8988T (cell line): ENCODE measurements at regions not wholly inside any gene's neighbourhood (a gene's known extent, or its start where the extent isn't known, plus 50 kb on each side); places are given as distances from the start of the nearest gene placed in this dataset.
"Not testable (repeated sequence)": the region's sequence is repeated elsewhere in the genome, so short reads cannot be mapped to it uniquely, and the experiment has no call there.

Experiments used
- DNase-seq: peaks from one replicate; pipeline ENCODE4 v3.0.0; 2011

- DNase-seq: peak; percentile 18
Measured at GRCh38 chr15:38073178-38073946, 138.9 kb downstream of the TMCO5A start.

- no peak for DNase-seq
Measured at GRCh38 chr15:38074029-38074428, 139.6 kb downstream of the TMCO5A start.

GRCh38 chr15:38075466-38075865, 141.0 kb downstream of the TMCO5A start:
- no peak for DNase-seq

GRCh38 chr15:38076786-38077185, 142.3 kb downstream of the TMCO5A start:
- DNase-seq: no peak

DNA sequence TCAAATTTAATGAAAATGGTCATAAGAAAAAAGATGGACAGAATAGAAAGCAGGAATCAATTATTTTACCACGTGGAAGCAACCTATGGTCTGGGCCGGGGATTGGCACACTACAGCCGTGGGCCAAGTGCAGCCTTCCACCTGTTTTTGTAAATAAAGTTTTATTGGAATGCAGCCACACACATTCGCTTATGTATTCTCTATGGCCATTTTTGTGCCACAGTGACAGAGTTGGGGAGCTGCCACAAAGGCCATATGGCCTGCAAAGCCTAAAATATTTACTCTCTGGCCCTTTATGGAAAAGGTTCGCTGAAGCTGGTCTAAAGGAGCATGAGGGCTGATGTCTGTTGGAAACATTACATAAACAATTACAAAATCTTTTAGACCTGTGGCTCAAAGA, 144.8 kb downstream of the TMCO5A start:
- DNase-seq: no peak

GRCh38 chr15:38080651-38081275, 146.3 kb downstream of the TMCO5A start:
- DNase-seq: no peak

DNA sequence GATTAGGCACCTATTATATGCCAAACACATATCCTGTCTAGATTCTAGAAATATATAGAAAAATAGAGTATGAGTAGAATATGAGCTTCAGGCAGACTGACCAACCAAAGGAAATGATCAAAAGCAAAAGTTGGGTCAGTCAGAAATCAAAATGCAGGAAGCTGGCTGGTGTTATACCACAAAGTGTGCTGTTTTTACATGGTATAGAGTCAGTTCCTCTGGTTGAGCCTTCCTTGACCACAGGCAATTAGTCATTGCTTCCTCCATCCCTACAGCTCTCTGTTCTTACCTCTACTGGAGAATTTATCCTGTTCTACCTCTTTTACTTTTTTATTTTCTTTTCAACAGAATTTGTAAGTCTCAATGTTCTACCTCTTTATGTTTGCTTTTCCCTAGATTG, 149.8 kb downstream of the TMCO5A start:
- no peak for DNase-seq

GRCh38 chr15:38085114-38085513, 150.7 kb downstream of the TMCO5A start:
- no peak for DNase-seq

- no peak for DNase-seq
Measured at GRCh38 chr15:38085931-38086568, 151.6 kb downstream of the TMCO5A start.

DNA sequence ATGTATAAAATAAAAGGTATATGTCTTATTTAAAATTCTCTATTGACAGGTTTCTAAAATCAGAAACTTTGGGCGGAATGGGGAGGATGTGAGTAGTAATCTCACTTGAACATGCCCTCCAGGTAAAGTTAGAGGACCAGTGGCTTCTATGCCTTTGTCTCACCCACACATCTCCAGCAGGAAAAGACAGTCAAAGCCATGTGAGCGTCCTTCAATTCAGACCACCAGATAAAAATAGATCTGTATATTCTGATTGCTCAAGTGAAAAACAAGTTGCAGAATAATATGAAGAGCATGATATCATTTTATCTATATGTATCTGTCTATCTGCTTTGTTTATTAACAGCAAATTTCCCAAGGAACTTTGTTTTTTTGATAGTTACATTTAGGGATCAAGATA, 152.2 kb downstream of the TMCO5A start:
- DNase-seq: no peak

GRCh38 chr15:38088971-38089370, 154.5 kb downstream of the TMCO5A start:
- DNase-seq: no peak

- no peak for DNase-seq
Measured at GRCh38 chr15:38090223-38090622, 155.8 kb downstream of the TMCO5A start.

GRCh38 chr15:38090678-38091077, 156.2 kb downstream of the TMCO5A start:
- no peak for DNase-seq

DNA sequence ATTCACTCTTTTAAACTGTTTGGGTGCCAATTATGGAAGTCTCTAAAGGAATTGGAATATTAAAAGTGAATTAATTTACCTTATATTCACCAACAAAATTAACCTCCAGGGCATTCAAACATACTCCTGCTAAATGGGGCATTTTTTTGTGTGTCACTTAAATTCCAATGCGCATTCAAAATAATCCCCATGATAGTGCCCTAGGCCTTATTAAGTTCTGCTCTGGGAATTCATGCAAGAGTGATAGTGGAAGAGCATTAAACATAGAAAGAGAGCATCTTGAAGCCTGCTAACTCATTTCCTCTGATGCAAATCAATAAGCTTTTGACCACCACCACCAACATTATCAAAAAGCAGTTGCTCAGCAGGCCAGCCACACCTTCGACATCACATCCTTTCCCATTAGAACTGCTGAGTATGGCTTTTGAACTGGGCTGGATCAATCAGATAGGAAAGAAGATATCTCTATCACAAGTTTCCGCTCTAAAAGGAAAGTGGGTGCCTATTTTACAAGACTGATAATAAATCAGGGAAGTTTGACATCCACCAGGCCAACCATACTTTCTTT, 156.7 kb downstream of the TMCO5A start:
- no peak for DNase-seq

DNA sequence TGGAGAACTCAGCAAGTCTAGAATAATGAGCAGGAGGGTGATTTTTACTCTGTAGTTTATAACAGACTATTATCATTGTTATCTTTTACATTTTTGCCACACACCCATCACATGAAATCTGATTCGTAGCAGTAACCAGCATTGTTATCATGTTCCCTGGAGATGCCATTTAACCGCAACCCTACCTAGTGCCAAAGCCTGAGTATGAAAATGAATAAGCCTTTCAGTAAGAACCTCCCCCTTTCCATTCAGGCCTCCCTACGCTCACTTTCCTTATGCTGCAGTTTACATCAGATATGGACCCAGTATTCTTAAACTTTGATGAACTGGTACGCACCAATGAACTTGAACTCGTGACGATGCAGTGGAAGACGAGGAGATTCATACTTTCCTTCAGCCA, 158.7 kb upstream of the SPRED1 start:
- no peak for DNase-seq

DNA sequence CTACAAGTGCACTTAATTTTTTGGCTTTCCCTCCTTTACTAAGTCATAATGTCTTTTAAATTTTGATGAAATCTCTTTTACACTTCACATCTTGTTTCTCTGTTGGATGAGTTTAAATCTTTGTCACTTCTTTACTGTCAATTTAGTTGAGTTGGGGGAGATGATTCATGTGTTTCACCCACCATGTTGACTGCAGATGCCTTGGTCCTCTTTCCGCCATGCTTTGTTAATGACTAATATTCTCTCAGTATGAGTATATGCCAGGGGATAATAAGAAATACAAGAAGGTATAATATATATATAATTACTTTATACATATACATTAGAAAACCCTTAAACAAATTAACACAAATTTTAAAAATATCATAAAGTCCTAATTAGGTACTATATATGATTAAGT, 149.7 kb upstream of the SPRED1 start:
- DNase-seq: no peak

- DNase-seq: no peak
Measured at GRCh38 chr15:38103564-38103963, 149.1 kb upstream of the SPRED1 start.

DNA sequence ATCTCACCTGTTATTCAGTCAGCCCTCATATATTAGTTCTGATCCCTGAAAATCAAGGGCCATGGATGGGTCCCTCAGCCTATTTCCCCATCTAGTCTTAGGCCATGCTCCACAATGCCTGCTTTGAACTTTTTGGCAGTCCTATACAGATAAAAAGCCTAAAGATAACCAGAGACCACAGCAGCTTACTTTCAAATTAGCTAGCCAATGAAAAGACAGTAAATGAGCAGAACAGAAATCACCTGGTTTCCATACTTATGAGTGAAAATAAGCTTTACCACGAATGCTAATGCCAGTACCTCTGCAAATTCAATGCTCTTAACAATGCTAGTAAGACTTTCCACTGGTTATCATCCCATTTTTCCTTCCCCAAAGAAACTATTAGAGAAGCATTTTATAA, 141.6 kb upstream of the SPRED1 start:
- no peak for DNase-seq

GRCh38 chr15:38112406-38112805, 140.2 kb upstream of the SPRED1 start:
- no peak for DNase-seq

DNA sequence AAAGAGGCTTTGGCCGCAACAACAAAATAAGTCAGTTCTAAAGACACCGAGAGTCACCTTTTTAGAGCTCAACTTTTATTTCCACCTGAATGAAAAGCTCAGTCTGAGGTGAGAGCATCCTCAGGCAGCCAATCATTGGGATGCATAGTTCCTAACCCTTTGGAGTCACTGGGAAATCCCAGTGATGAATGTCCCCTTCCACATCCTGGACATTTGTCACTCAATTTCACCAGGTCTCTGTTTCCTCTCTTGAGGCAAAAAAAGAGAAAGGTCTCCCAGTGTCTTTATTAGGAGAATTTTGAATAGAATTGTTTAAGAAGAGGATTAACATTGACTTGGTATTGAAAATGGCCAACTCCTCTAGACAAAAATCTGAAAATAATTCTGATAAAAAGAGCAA, 137.5 kb upstream of the SPRED1 start:
- DNase-seq: no peak

DNA sequence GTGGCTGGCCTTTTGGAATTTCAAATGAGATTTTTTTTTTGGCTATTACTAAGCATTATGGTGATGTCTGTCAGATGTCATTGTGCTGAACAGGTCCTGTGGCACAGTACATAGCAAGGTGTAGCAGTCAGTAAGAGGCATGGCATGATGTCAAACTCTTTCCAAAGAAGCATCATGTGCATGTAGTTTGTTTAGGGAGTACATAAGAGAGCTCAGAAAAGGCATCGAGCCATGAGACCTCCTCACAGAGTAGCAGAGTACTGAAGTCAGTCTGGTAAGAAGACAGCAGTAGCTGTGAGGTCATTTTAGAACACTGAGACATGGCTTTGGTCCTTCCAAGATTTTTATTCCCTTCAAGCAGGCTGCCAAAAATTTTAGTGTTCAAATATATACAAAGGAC, 134.9 kb upstream of the SPRED1 start:
- no peak for DNase-seq

GRCh38 chr15:38119865-38120264, 132.8 kb upstream of the SPRED1 start:
- DNase-seq: not testable (repeated sequence)

DNA sequence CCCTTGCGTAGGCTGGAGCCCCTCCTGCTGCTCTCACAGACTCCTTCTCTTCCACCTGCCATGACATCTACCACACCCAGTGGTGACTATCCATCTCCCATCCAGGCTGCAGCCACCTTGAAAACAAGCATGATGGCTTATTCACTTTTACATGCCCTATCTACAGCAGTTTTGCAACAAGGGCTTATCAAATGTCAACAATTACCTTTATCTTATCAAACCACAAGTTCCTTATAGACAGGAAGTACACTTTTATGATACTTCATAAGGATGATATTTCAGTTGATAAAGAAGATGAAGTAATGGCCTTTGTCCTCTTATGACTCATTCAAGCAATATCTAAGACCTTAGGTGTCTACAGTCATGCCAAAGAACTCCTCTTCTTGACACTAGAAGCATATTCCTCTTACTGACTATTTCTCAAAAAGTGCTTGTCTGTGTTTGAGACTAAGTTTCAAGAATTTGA, 125.3 kb upstream of the SPRED1 start:
- DNase-seq: no peak

- no peak for DNase-seq
Measured at GRCh38 chr15:38128341-38128781, 124.3 kb upstream of the SPRED1 start.
